ENCODE measurements at regions not wholly inside any gene's neighbourhood (a gene's known extent, or its start where the extent isn't known, plus 50 kb on each side); places are given as distances from the start of the nearest gene placed in this dataset.
"Not testable (repeated sequence)": the region's sequence is repeated elsewhere in the genome, so short reads cannot be mapped to it uniquely, and the experiment has no call there.

DNA sequence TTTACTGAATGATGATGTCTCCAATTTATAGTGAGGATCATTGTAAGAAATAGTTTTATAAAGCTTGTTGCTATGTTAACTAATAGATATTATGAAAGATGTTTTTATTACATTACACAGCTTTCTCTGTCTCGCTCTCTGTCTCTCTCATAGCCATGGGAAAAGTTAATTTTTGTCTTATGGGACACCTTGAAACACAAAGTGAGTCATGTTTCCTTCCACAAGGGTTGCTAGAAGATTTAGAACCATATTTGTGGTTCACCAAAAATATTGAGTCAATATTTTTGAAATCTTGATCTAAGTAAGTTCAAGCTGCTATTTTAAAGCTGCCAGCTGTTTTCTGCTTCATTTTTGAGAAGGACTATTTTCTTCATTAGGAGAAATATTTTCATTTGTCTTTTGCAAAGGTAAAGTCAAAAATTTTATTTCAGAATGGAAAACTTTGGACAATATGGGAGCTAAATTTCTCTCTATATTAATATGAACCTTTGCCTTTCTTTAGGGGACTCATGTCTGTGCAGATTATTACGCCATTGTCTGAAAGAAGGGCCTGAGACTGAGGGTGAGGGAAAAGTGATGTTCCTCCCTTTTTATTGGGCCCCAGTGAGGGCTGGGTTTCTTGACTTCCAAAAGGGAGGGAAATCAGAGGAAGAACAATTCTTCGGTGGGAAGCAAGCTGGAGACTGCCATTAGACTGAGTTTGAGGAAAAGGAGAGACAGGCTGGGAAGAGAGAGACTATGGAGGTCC is 87.9 kb upstream of the SLC24A2 start:
- WGBS = 62% methylated on average over 3 of the region's 3 CpGs
- Histone ChIP-seq H3K36me3 (ENCODE audit: control insufficient read depth in 2 of 2, insufficient read depth in 2 of 2, low read length in 1 of 2) (no peaks in the 10 kb centered on the region), H3K27me3 (ENCODE audit: control insufficient read depth in 2 of 2, insufficient read depth in 1 of 2, low read length in 1 of 2) (no peaks in the 10 kb centered on the region), H3K27ac (ENCODE audit: low read depth in 1 of 2, low read length in 1 of 2) (no peak overlapping the region), H3K4me1 (ENCODE audit: control insufficient read depth in 2 of 2, insufficient read depth in 2 of 2, low read length in 2 of 2) (no peaks in the 10 kb centered on the region), H3K4me3 (ENCODE audit: low read length in 2 of 2) (no peak overlapping the region), H3K9me3 (ENCODE audit: control insufficient read depth in 2 of 2, insufficient read depth in 1 of 2, low read length in 1 of 2) (no peaks in the 10 kb centered on the region)
- no peak for DNase-seq (ENCODE audit: low read depth in 6 of 9, low spot score in 9 of 9)

DNA sequence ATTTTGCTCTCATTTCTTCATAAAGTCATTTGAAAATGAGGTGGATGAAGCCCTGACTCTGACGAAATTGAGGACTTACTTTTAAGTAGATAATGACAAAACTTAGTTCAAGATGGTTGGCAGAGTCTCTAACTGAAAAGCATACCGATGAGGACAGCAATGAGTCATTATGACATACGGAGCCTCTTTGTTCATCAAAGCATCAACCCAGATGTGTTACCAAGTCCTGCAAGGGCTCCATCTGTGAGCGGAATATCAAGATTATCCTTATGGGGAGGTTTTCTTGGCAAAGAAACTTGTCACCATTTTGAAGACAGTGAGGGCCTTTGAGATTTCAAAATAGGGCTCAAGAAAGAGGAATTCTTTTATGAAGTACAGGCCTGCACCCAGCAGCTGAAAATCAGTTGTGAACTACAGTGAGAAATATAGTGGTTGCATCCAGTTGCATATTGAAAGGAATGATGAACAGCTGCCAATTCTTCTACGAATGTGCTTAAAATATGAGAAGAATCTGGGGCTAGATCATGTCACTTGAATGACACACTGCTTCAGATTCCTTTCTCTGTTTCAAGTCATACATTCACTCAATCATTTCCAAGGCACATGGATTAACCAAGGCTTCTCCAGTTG is 86.6 kb upstream of the SLC24A2 start:
- 92% methylated on average over 5 of the region's 5 CpGs for WGBS
- Histone ChIP-seq H3K36me3 (ENCODE audit: control insufficient read depth in 2 of 2, insufficient read depth in 2 of 2, low read length in 1 of 2) (no peaks in the 10 kb centered on the region), H3K4me3 (ENCODE audit: low read length in 2 of 2) (no peak overlapping the region), H3K27me3 (ENCODE audit: control insufficient read depth in 2 of 2, insufficient read depth in 1 of 2, low read length in 1 of 2) (no peaks in the 10 kb centered on the region), H3K9me3 (ENCODE audit: control insufficient read depth in 2 of 2, insufficient read depth in 1 of 2, low read length in 1 of 2) (no peaks in the 10 kb centered on the region), H3K4me1 (ENCODE audit: control insufficient read depth in 2 of 2, insufficient read depth in 2 of 2, low read length in 2 of 2) (no peaks in the 10 kb centered on the region), H3K27ac (ENCODE audit: low read depth in 1 of 2, low read length in 1 of 2) (no peak overlapping the region)
- DNase-seq (ENCODE audit: low read depth in 6 of 9, low spot score in 9 of 9) = no peak

DNA sequence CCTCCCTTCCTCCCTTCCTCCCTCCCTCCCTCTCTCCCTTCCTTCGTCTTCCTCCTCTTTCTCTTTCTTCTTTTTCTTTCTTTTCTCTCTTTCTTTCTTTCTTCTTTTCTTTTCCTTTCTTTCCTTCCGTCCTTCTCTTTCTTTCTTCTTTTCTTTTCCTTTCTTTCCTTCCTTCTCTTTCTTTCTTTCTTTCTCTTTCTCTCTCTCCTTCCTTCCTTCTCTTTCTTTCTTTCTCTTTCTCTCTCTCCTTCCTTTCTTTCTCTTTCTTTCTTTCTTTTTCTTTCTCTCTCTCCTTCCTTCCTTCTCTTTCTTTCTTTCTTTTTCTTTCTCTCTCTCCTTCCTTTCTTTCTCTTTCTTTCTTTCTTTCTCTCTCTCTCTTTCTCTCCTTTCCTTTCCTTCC is 84.4 kb upstream of the SLC24A2 start:
- H3K27me3 ChIP-seq (ENCODE audit: control insufficient read depth in 2 of 2, insufficient read depth in 1 of 2, low read length in 1 of 2); H3K4me1 ChIP-seq (ENCODE audit: control insufficient read depth in 2 of 2, insufficient read depth in 2 of 2, low read length in 2 of 2); DNase-seq (ENCODE audit: low read depth in 6 of 9, low spot score in 9 of 9); H3K4me3 ChIP-seq (ENCODE audit: low read length in 2 of 2); H3K9me3 ChIP-seq (ENCODE audit: control insufficient read depth in 2 of 2, insufficient read depth in 1 of 2, low read length in 1 of 2); H3K36me3 ChIP-seq (ENCODE audit: control insufficient read depth in 2 of 2, insufficient read depth in 2 of 2, low read length in 1 of 2); H3K27ac ChIP-seq (ENCODE audit: low read depth in 1 of 2, low read length in 1 of 2): not testable (repeated sequence)
- 91% methylated on average over 2 of the region's 2 CpGs for WGBS

- Histone ChIP-seq H3K27me3 (ENCODE audit: control insufficient read depth in 2 of 2, insufficient read depth in 1 of 2, low read length in 1 of 2) (no peaks in the 10 kb centered on the region), H3K4me1 (ENCODE audit: control insufficient read depth in 2 of 2, insufficient read depth in 2 of 2, low read length in 2 of 2) (no peaks in the 10 kb centered on the region), H3K27ac (ENCODE audit: low read depth in 1 of 2, low read length in 1 of 2) (no peak overlapping the region), H3K4me3 (ENCODE audit: low read length in 2 of 2) (no peak overlapping the region), H3K36me3 (ENCODE audit: control insufficient read depth in 2 of 2, insufficient read depth in 2 of 2, low read length in 1 of 2) (no peaks in the 10 kb centered on the region), H3K9me3 (ENCODE audit: control insufficient read depth in 2 of 2, insufficient read depth in 1 of 2, low read length in 1 of 2) (no peaks in the 10 kb centered on the region)
- WGBS = 96% methylated on average over 2 of the region's 2 CpGs
- DNase-seq (ENCODE audit: low read depth in 6 of 9, low spot score in 9 of 9) = no peak
These were observed 82.2 kb upstream of the SLC24A2 start for GRCh38 chr9:19870988-19871387.

DNA sequence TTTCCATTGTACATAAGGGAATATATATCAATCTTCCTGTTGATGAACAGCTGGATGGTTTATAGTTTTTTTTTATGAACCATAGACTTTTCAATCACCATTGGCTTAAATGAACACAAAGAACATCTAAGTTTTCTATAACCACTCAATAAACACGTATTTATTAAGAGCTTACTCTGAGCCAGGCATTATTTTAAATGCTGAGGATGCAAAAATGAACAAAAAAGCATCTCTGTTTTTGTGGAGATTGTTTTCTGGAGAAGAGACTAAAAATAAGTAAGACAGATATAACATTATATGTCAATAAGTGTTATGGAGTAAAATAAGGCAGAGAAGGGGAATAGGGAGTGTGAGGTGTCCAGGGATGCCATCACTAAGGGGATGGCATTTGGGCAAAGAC is 52.1 kb upstream of the SLC24A2 start:
- Histone ChIP-seq H3K4me1 (ENCODE audit: control insufficient read depth in 2 of 2, insufficient read depth in 2 of 2, low read length in 2 of 2) (no peaks in the 10 kb centered on the region), H3K27me3 (ENCODE audit: control insufficient read depth in 2 of 2, insufficient read depth in 1 of 2, low read length in 1 of 2) (no peaks in the 10 kb centered on the region), H3K4me3 (ENCODE audit: low read length in 2 of 2) (no peak overlapping the region), H3K27ac (ENCODE audit: low read depth in 1 of 2, low read length in 1 of 2) (no peak overlapping the region), H3K36me3 (ENCODE audit: control insufficient read depth in 2 of 2, insufficient read depth in 2 of 2, low read length in 1 of 2) (no peaks in the 10 kb centered on the region), H3K9me3 (ENCODE audit: control insufficient read depth in 2 of 2, insufficient read depth in 1 of 2, low read length in 1 of 2) (no peaks in the 10 kb centered on the region)
- no peak for DNase-seq (ENCODE audit: low read depth in 6 of 9, low spot score in 9 of 9)
- WGBS = 88% methylated on average over 1 of the region's 1 CpG

All from thymus (tissue), 11 donors.